ENCODE measurements at regions not wholly inside any gene's neighbourhood (a gene's known extent, or its start where the extent isn't known, plus 50 kb on each side); places are given as distances from the start of the nearest gene placed in this dataset.

- H3K9ac ChIP-seq (ENCODE audit: extremely low read depth, insufficient read length, low read length), result no peak overlapping the region
- H3K23me2 ChIP-seq (ENCODE audit: insufficient read length, low read depth, low read length, poor library complexity, severe bottlenecking), result no peaks in the 10 kb centered on the region
- Mint-ChIP-seq H3K36me3 (ENCODE audit: insufficient read depth in 1 of 3, low read depth in 3 of 3) (peaks cover 0 to 2% (median 0%) of the 10 kb centered on the region in 3 experiments; a peak in 1 of 7 replicates), H3K4me3 (no peak overlapping the region), H3K9me3 (no peaks in the 10 kb centered on the region), H3K27ac (no peak overlapping the region), H3K27me3 (ENCODE audit: low read depth) (no peaks in the 10 kb centered on the region), H3K4me1 (peaks cover 8 to 11% of the 10 kb centered on the region in 2 experiments; a peak in 3 of 4 replicates)
- no peak overlapping the region for H4K5ac ChIP-seq (ENCODE audit: insufficient read length, low read depth, low read length)
- H3K9me3 ChIP-seq (ENCODE audit: control insufficient read depth, low read depth, low read length), result no peaks in the 10 kb centered on the region
- no peak overlapping the region for H3K18ac ChIP-seq (ENCODE audit: insufficient read length, low read depth, low read length)
- no peak overlapping the region for H2BK20ac ChIP-seq (ENCODE audit: low read depth, low read length, poor library complexity, severe bottlenecking)
- no CpG with 5 or more reads among the region's 3 CpGs for WGBS (ENCODE audit: extremely low coverage, insufficient read length, low lambda C conversion rate)
- H2BK15ac ChIP-seq (ENCODE audit: low read depth, low read length), result no peak overlapping the region
- no peak overlapping the region for H3K4ac ChIP-seq (ENCODE audit: low read depth, low read length)
- H2BK5ac ChIP-seq (ENCODE audit: insufficient read length, low read length), result no peak overlapping the region
- H4K91ac ChIP-seq (ENCODE audit: insufficient read length, low read depth, low read length), result no peak overlapping the region
- no peaks in the 10 kb centered on the region for H3K79me1 ChIP-seq (ENCODE audit: insufficient read depth, low read depth, low read length, poor library complexity, severe bottlenecking)
- no peak overlapping the region for H2AK5ac ChIP-seq (ENCODE audit: insufficient read length, low read length)
- no peak overlapping the region for H2AFZ ChIP-seq (ENCODE audit: low read length)
- no peaks in the 10 kb centered on the region for H3K79me2 ChIP-seq (ENCODE audit: insufficient read depth, low read length)
- H4K20me1 ChIP-seq (ENCODE audit: control insufficient read depth, insufficient read depth, insufficient read length), result no peaks in the 10 kb centered on the region
- no peak overlapping the region for H3K27ac ChIP-seq (ENCODE audit: insufficient read length, low read depth, low read length)
- H3T11ph ChIP-seq (ENCODE audit: low read length), result no peak overlapping the region
- no peaks in the 10 kb centered on the region; the same call in 1 of the 2 replicates for H3K4me1 ChIP-seq (ENCODE audit: insufficient read depth, low read length)
- no peak overlapping the region for H2BK120ac ChIP-seq (ENCODE audit: low read depth, low read length, poor library complexity, severe bottlenecking)
- H4K8ac ChIP-seq (replicated peaks; ENCODE audit: insufficient read length, low read depth, low read length), result no peak overlapping the region
- DNase-seq, result no peak
- no peak overlapping the region for H3K4me2 ChIP-seq (ENCODE audit: insufficient read depth, insufficient read length, low read length)
- H3K27me3 ChIP-seq (ENCODE audit: insufficient read depth, low read length), result no peaks in the 10 kb centered on the region
- no peak overlapping the region for H3K23ac ChIP-seq (ENCODE audit: insufficient read length, low read depth, low read length)
- no peak overlapping the region for H3K14ac ChIP-seq (ENCODE audit: insufficient read depth, low read length)
- no peak overlapping the region for H3K56ac ChIP-seq (ENCODE audit: insufficient read length, low read depth, low read length)
- TF ChIP-seq CTCF (conservative IDR thresholded peaks at IDR 0.05), result no peak
- H2BK12ac ChIP-seq (ENCODE audit: insufficient read length, low read depth, low read length), result no peak overlapping the region
Observed at GRCh38 chr13:50575138-50575537, 268.4 kb downstream of the DLEU7 start.

Measured in H9 (cell line).